IMR-90 (cell line): ENCODE measurements at regions not wholly inside any gene's neighbourhood (a gene's known extent, or its start where the extent isn't known, plus 50 kb on each side); places are given as distances from the start of the nearest gene placed in this dataset.

Experiments used
- ATAC-seq: fragments of 200-7000 bp; cut with Tn5 transposase; 2 replicates; pipeline ENCODE4 v1.9.1; 2020; ENCODE audit warnings: low read depth, mild to moderate bottlenecking, moderate library complexity
- BruUV-seq: library from RNA; stranded (reverse); fragments of 400-500 nt; replicated peaks from 2 replicates; lab custom pipeline; 2021; lab: Mats Ljungman, UMichigan
- CTCF ChIA-PET: fragments of 300-600 bp; formaldehyde crosslinking; extraction: SDS; loops from one replicate; lab custom pipeline; 2021; ENCODE audit warnings: antibody characterized with exemption; lab: Yijun Ruan, JAX
- POLR2A ChIA-PET: fragments of 300-600 bp; sonication (Branson Sonifier 250); formaldehyde crosslinking; loops from one replicate; lab custom pipeline; 2022; ENCODE audit warnings: antibody characterized with exemption; ENCODE audit not compliant: unreplicated experiment; lab: Charles Lee
- DNase-seq: peaks from one replicate; pipeline ENCODE4 v3.0.0; 2013
- H2AFZ ChIP-seq: replicated peaks from 2 replicates; pipeline ENCODE3; 2013; ENCODE audit warnings: low read length, mild to moderate bottlenecking; ENCODE audit not compliant: poor library complexity
- H2AK5ac ChIP-seq: 2 replicates; pipeline ENCODE4 v1.6.1; 2013; ENCODE audit warnings: low read depth, low read length, inconsistent platforms
- H2AK9ac ChIP-seq: replicated peaks from 2 replicates; pipeline ENCODE3; 2013; ENCODE audit warnings: mild to moderate bottlenecking, low read depth, low read length, moderate library complexity; ENCODE audit not compliant: poor library complexity
- H2BK120ac ChIP-seq: 2 replicates; pipeline ENCODE4 v1.6.1; 2013; ENCODE audit warnings: low read depth, low read length, inconsistent platforms
- H2BK15ac ChIP-seq: 3 replicates; pipeline ENCODE4 v1.6.1; 2013; ENCODE audit warnings: low read depth, low read length, inconsistent platforms
- H2BK20ac ChIP-seq: 2 replicates; pipeline ENCODE4 v1.6.1; 2013; ENCODE audit warnings: low read depth, mild to moderate bottlenecking, inconsistent platforms, low read length, moderate library complexity
- H2BK5ac ChIP-seq: 2 replicates; pipeline ENCODE4 v1.6.1; 2013; ENCODE audit warnings: mild to moderate bottlenecking, low read depth, low read length, inconsistent platforms; ENCODE audit not compliant: poor library complexity, severe bottlenecking
- H3K14ac ChIP-seq: replicated peaks from 2 replicates; pipeline ENCODE4 v1.6.1; 2013; ENCODE audit warnings: low read depth, low read length, inconsistent platforms
- H3K18ac ChIP-seq: 2 replicates; pipeline ENCODE4 v1.6.1; 2013; ENCODE audit warnings: low read depth, low read length, control low read depth
- H3K23ac ChIP-seq: 2 replicates; pipeline ENCODE4 v1.6.1; 2013; ENCODE audit warnings: low read depth, low read length, inconsistent platforms
- H3K27ac ChIP-seq: 2 replicates; pipeline ENCODE4 v1.5.1; 2013; ENCODE audit warnings: mild to moderate bottlenecking, control low read depth, low read length; ENCODE audit not compliant: insufficient read depth
- H3K27me3 ChIP-seq: 2 replicates; pipeline ENCODE4 v1.6.1; 2013; ENCODE audit warnings: low read length; ENCODE audit not compliant: control insufficient read depth, insufficient read depth
- H3K36me3 ChIP-seq: 2 replicates; pipeline ENCODE4 v1.6.1; 2013; ENCODE audit warnings: low read length, mixed read lengths; ENCODE audit not compliant: control insufficient read depth, insufficient read depth
- H3K4ac ChIP-seq: 2 replicates; pipeline ENCODE4 v1.6.1; 2013; ENCODE audit warnings: low read depth, low read length, inconsistent platforms
- H3K4me1 ChIP-seq: 2 replicates; pipeline ENCODE4 v1.6.1; 2013; ENCODE audit warnings: low read length, mixed read lengths; ENCODE audit not compliant: control insufficient read depth, insufficient read depth
- H3K4me2 ChIP-seq: 2 replicates; pipeline ENCODE4 v1.6.1; 2013; ENCODE audit warnings: low read depth, mild to moderate bottlenecking, control low read depth, low read length, moderate library complexity
- H3K4me3 ChIP-seq: 2 replicates; pipeline ENCODE4 v1.5.1; 2013; ENCODE audit warnings: low read depth, mild to moderate bottlenecking, control low read depth, low read length, moderate library complexity; ENCODE audit not compliant: insufficient read depth
- H3K56ac ChIP-seq: 2 replicates; pipeline ENCODE4 v1.6.1; 2013; ENCODE audit warnings: low read length, inconsistent platforms; ENCODE audit not compliant: insufficient read depth; ENCODE audit errors: extremely low read depth
- H3K79me1 ChIP-seq, 2 experiments: 2 replicates each; pipeline ENCODE4 v1.6.1; 2013; ENCODE audit warnings: low read length in 2 of 2, inconsistent platforms in 1 of 2, low read depth in 1 of 2
- H3K9ac ChIP-seq: 2 replicates; pipeline ENCODE4 v1.6.1; 2013; ENCODE audit warnings: low read depth, low read length, control low read depth
- H3K9me1 ChIP-seq: 2 replicates; pipeline ENCODE4 v1.6.1; 2013; ENCODE audit warnings: low read length, inconsistent platforms; ENCODE audit not compliant: insufficient read depth
- H3K9me3 ChIP-seq: 2 replicates; pipeline ENCODE4 v1.6.1; 2013; ENCODE audit warnings: low read length; ENCODE audit not compliant: control insufficient read depth, insufficient read depth
- H4K20me1 ChIP-seq: 2 replicates; pipeline ENCODE4 v1.6.1; 2013; ENCODE audit warnings: low read length, inconsistent platforms; ENCODE audit not compliant: insufficient read depth
- H4K5ac ChIP-seq: 2 replicates; pipeline ENCODE4 v1.6.1; 2013; ENCODE audit warnings: mild to moderate bottlenecking, low read depth, low read length, control low read depth
- H4K8ac ChIP-seq, 2 experiments: 2 replicates each; pipeline ENCODE4 v1.6.1; 2013; ENCODE audit warnings: low read depth in 2 of 2, low read length in 2 of 2, control low read depth in 1 of 2, inconsistent platforms in 1 of 2
- H4K91ac ChIP-seq: 2 replicates; pipeline ENCODE4 v1.6.1; 2013; ENCODE audit warnings: low read depth, low read length, inconsistent platforms; ENCODE audit not compliant: insufficient read depth
- BHLHE40 ChIP-seq: fragments of 150-350 bp; IDR thresholded peaks from 2 replicates; pipeline ENCODE4 v1.6.1; 2016; ENCODE audit warnings: mild to moderate bottlenecking, low read depth, low read length
- CEBPB ChIP-seq: IDR thresholded peaks from 2 replicates; pipeline ENCODE4 v1.6.1; 2012; ENCODE audit warnings: low read depth, low read length, improper control_type of control experiment
- FOS ChIP-seq: fragments of 150-350 bp; IDR thresholded peaks from 2 replicates; pipeline ENCODE4 v1.6.1; 2016; ENCODE audit warnings: low read depth, low read length
- NFE2L2 ChIP-seq: fragments of 150-350 bp; IDR thresholded peaks from 2 replicates; pipeline ENCODE4 v1.6.1; 2016; ENCODE audit warnings: low read depth, mild to moderate bottlenecking, low read length
- POLR2A ChIP-seq: IDR thresholded peaks from 2 replicates; pipeline ENCODE4 v1.6.1; 2012; ENCODE audit warnings: mild to moderate bottlenecking, low read depth, low read length
- RCOR1 ChIP-seq: IDR thresholded peaks from 2 replicates; pipeline ENCODE4 v1.6.1; 2012; ENCODE audit warnings: mild to moderate bottlenecking, low read length, improper control_type of control experiment; ENCODE audit not compliant: insufficient replicate concordance
- dilution Hi-C: fragments of 300-500 bp; cut with HindIII; formaldehyde crosslinking; loops from one replicate; pipeline ENCODE4 v1.14.3; 2018; ENCODE audit warnings: low sequenced_read_pairs; ENCODE audit not compliant: unreplicated experiment
- in situ Hi-C: fragments of 300-500 bp; cut with MboI; formaldehyde crosslinking; loops from 3 replicates; pipeline ENCODE4 v1.14.3; 2019; ENCODE audit warnings: low sequenced_read_pairs, inconsistent platforms, mixed read lengths
- intact Hi-C: fragments of 100-400 bp; cut with micrococcal nuclease; formaldehyde crosslinking; loops from 2 replicates; pipeline ENCODE4 v1.10.0; 2022
- TF ChIP-seq, protein P1 (sequence below): fragments of 150-350 bp; IDR thresholded peaks from 2 replicates; pipeline ENCODE4 v1.6.1; 2017; ENCODE audit warnings: mild to moderate bottlenecking, antibody characterized with exemption, low read length, low read depth
- TF ChIP-seq, protein P2 (sequence below): fragments of 150-350 bp; IDR thresholded peaks from 2 replicates; pipeline ENCODE4 v1.6.1; 2016; ENCODE audit warnings: low read depth, mild to moderate bottlenecking, low read length, moderate library complexity, borderline replicate concordance

DNA sequence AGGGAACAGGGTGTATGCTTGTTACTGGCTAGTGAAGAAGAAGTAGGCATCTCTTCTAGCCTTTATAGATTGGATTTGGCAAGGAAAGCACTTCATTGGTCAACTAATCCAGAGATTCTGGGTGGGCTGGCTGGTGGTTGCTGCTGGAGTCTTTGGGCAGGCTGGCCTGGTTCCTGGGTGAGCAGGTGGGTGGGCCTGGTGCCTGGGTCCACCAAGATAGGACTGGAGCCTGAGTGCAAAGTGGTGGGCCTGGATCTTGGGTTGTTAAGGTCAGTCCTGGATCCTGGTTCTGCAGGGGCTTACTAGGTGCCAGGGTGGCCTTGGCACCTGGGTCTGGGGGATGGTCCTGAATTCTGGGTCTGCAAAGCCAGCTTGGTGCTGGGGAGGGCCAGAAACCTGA lies 482.4 kb upstream of the GHITM start:
- no peaks in the 10 kb centered on the region for H4K20me1 ChIP-seq
- no peak overlapping the region for H3K23ac ChIP-seq
- H3K4me3 ChIP-seq: no peak overlapping the region
- no peak overlapping the region for H4K8ac ChIP-seq
- H2AK5ac ChIP-seq: no peak overlapping the region
- H3K36me3 ChIP-seq: no peaks in the 10 kb centered on the region
- ATAC-seq (no peak), DNase-seq (no peak)
- no peak overlapping the region for H2BK120ac ChIP-seq
- H2AK9ac ChIP-seq: no peak overlapping the region
- intact Hi-C loops (no loop called here), dilution Hi-C loops (no loop called here), in situ Hi-C loops (no loop called here)
- H2BK15ac ChIP-seq: no peak overlapping the region
- TF ChIP-seq FOS: no peak
- no peak for TF ChIP-seq NFE2L2
- TF ChIP-seq CEBPB: no peak
- no peak for TF ChIP-seq POLR2A
- TF ChIP-seq, protein P1, sequence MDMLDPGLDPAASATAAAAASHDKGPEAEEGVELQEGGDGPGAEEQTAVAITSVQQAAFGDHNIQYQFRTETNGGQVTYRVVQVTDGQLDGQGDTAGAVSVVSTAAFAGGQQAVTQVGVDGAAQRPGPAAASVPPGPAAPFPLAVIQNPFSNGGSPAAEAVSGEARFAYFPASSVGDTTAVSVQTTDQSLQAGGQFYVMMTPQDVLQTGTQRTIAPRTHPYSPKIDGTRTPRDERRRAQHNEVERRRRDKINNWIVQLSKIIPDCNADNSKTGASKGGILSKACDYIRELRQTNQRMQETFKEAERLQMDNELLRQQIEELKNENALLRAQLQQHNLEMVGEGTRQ: no peak
- TF ChIP-seq BHLHE40: no peak
- TF ChIP-seq RCOR1: no peak
- TF ChIP-seq, protein P2, sequence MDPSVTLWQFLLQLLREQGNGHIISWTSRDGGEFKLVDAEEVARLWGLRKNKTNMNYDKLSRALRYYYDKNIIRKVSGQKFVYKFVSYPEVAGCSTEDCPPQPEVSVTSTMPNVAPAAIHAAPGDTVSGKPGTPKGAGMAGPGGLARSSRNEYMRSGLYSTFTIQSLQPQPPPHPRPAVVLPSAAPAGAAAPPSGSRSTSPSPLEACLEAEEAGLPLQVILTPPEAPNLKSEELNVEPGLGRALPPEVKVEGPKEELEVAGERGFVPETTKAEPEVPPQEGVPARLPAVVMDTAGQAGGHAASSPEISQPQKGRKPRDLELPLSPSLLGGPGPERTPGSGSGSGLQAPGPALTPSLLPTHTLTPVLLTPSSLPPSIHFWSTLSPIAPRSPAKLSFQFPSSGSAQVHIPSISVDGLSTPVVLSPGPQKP: no peak
- no peaks in the 10 kb centered on the region for H3K27me3 ChIP-seq
- H3K79me1 ChIP-seq: no peaks in the 10 kb centered on the region
- H3K27ac ChIP-seq: no peak overlapping the region
- POLR2A ChIA-PET: no interaction called here
- H4K5ac ChIP-seq: no peak overlapping the region
- peaks cover 8% of the 10 kb centered on the region for H3K9me3 ChIP-seq
- no peak overlapping the region for H3K56ac ChIP-seq
- no peak overlapping the region for H2BK20ac ChIP-seq
- H3K18ac ChIP-seq: no peak overlapping the region
- H3K4ac ChIP-seq: no peak overlapping the region
- no peak overlapping the region for H3K9ac ChIP-seq
- no TSS peak for BruUV-seq
- no peak overlapping the region for H2AFZ ChIP-seq
- no peak overlapping the region for H4K91ac ChIP-seq
- no peak overlapping the region for H3K4me2 ChIP-seq
- no peak overlapping the region for H2BK5ac ChIP-seq
- no peak overlapping the region for H3K14ac ChIP-seq
- CTCF ChIA-PET: no interaction called here
- no peaks in the 10 kb centered on the region for H3K9me1 ChIP-seq
- H3K4me1 ChIP-seq: no peaks in the 10 kb centered on the region
